Fibroblast of gingiva (primary cell): ENCODE measurements at regions not wholly inside any gene's neighbourhood (a gene's known extent, or its start where the extent isn't known, plus 50 kb on each side); places are given as distances from the start of the nearest gene placed in this dataset.

Experiments
- DNase-seq: peaks from one replicate; pipeline ENCODE4 v3.0.0-alpha.2; 2011; ENCODE audit warnings: low read depth

DNA sequence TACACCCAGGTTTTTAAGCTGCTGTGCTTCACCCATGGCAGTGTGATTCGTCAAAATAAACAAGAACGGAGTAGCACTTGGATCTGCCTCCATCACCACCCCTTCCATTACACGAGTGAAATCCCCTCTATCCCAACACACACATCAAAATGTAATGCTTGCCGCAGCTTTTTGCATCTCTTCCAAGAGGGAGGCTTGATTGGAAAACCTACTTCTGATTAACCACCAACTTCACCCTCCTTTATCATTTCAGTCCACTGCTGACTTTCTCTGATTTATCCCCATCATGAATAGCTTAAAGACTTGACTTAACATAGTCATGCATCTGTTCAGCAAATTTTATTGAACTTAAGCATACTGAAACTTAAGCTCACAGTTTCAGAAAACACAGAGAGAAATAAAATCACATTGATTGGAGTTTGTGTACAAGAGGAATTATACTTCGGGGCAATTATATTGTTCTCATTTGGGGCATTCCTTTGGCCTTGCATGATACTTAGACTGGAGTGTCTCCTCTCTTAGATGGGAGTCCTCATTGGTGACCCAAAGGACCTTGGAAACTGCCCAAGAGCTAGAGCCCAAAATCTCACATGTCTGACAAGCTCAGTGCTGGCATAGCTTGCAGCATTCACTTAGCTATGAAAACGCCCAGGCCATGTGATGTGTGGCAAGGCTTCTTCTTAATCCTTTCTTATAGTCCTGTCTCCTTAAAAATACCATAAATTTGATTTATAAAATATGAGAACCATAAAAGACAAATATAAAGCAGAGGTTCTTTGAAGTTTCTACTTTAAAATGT lies 124.3 kb upstream of the UMPS start:
- DNase-seq = no peak

GRCh38 chr3:124607163-124607562 lies 123.1 kb upstream of the UMPS start:
- DNase-seq = peak; percentile 34

- DNase-seq = no peak
Observed at GRCh38 chr3:124609402-124609801, 120.8 kb upstream of the UMPS start.

- DNase-seq = no peak
Observed at GRCh38 chr3:124610130-124610529, 120.1 kb upstream of the UMPS start.

- DNase-seq = no peak
Observed at GRCh38 chr3:124611520-124611919, 118.7 kb upstream of the UMPS start.

- DNase-seq = no peak
Observed at GRCh38 chr3:124615896-124616543, 114.2 kb upstream of the UMPS start.

- DNase-seq = no peak
Observed at GRCh38 chr3:124617177-124617576, 113.1 kb upstream of the UMPS start.

GRCh38 chr3:124619887-124620599 lies 110.2 kb upstream of the UMPS start:
- no peak for DNase-seq

DNA sequence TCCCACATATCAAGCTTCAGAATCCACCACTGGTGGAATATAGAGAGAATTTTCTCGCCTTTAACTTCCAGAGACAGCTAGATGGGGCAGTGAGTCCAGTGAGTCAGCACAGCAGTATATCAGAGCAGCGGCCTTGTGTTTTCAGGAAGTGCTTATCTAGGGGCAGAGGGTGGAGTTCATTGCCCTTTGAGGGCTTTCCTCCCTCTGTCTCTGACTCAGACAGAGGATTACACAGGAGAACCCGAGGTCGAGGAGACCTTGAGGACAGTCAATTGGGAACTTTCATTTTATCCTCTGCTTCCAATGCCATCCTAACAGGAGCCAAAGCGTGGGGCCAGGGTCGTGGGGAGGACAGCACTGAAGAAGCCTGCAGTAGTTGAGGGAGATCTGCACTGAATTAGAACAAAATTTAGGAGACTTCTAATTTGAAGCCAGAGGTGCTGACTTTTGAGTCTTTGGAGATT lies 109.6 kb upstream of the UMPS start:
- DNase-seq = no peak

DNA sequence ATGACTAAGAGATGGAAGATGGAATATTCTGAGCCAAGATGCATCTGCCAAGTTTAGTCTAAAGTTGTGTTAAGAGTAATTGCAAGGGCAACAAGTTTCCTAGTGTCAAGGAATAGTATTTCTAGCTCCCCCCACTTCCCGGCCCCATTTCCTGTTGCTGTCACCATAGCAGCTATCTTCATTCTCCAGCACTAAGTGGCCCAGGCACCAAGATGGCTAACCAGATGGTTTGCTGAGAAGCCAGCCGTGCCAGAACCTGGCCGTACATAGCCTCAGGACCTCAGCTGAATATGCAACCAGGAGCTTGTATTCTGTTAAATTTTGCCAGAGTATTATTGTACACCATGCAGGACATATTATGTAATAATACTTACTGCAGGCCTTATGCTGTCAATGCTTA lies 108.8 kb upstream of the UMPS start:
- DNase-seq = no peak

DNA sequence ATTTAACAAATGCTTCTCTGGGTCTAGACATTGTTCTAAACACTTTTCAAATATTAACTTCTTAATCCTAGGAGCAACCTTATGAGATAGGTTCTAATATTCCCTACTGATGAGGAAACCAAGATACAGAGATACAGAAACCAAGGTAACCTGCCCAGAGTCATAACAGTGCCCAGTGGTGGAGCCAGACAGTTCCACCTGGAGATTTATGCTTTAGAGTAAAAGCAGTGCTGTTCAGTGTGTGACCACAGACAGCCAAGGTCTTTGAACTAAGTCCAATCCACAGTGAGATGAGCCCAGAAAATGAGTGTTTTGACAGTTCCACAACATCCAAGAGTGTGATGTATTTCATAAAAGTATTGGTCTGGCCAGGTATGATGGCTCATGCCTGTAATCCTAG lies 105.2 kb upstream of the UMPS start:
- no peak for DNase-seq

DNA sequence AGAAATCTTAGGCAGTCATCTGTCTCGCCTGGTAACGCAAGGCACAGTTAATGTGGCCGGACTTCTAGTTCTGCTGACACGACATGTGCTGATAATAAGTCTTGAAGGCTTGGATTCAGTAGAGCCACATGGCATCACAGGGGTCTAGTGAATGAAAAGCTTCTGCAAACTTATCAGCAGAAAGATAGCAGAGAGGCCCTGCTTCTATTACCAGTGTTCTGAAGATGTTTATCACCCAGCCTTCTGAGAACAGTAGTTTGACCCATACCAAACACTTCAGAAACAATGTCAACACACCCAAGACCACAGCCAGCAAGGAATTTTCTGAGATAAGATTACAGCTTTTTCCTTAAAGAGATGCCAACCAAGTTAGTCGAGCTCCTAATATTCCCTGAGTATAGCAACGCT lies 102.7 kb upstream of the UMPS start:
- no peak for DNase-seq

- no peak for DNase-seq
Observed at GRCh38 chr3:124628863-124629262, 101.4 kb upstream of the UMPS start.

- no peak for DNase-seq
Observed at GRCh38 chr3:124629497-124629896, 100.8 kb upstream of the UMPS start.

DNA sequence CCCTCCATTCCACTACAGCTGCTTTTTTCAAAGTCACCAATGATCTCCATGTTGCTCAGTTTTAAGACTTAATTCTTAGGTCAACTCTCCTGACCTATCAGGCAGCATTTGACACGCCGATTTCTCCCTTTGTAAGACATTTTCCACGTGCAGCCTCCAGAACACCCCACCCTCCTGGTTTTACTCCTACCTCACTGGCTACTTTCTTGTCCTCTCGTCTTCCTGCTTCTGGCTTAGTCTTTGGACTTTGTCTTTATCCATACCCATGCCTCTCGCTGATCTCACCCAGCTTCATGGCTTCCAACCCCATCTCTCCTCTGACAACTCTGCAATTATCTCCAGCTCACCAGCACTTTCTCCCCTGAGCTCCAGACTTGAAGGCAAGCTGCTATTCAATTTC lies 99.3 kb upstream of the UMPS start:
- no peak for DNase-seq

- no peak for DNase-seq
Observed at GRCh38 chr3:124631727-124632126, 98.5 kb upstream of the UMPS start.

- DNase-seq = no peak
Observed at GRCh38 chr3:124632566-124633140, 97.6 kb upstream of the UMPS start.

DNA sequence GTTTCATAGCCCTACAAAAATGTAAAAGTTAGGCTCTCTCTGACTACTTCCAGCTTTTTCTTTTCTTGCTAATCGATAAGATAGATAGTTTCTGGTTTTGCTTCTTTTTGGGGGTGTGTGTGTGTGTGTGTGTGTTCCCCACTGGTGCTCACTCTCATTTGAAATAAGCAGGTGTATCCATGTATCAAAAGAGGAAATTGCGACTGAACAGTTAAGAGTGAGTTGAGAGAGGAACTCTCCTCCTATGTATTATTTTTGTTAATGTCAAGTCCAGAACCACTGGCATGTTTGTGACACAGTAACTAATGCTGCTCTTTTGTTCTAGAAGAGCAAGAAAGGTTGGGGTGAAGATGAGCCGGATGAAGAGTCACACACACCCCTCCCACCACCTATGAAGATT lies 96.7 kb upstream of the UMPS start:
- DNase-seq = no peak

DNA sequence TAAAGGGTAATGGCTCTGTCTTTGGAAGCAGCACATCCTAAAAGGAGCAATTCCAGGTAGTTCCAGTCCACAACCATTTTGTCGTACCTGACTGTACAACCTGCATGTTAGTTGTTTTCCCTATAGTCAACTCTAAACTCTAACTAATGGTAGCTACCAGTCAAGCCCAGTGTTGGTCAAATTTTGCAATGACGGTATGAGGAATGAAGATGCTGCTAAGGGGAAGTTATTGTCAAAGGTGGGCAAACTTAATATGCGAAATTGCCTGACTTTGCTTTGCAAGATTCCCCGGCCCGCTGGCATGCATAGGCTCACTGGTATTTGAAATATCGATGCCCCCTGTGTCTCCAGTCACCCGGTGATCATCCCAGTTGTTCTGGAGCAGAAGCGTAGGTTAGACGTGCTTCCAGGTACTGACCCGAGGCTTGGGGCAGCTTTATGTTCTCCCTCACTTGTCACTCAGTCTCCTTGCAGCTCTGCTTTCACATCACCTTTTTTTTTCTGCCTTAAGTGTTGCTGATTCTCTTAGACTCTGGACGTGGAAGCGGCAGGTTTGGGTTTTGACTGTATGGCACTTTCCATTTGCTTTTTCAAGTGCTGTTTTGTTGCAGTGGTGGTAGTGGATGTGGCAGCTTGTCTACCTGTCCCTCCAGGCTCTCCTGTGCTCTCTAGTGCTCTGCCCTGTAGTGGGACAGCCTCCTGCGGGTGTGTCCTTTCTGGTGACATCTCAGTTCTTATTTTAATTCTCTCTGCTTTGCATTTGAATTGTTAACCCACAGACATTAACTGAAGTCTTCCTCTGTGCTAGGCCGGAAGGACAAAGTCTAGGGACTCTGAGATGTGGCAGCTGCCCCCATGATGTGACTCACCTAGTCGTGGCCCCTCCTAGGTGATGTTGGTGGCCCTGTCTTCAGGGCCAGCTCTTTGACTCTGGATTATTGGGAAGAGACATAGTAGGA lies 95.8 kb upstream of the UMPS start:
- DNase-seq = no peak

DNA sequence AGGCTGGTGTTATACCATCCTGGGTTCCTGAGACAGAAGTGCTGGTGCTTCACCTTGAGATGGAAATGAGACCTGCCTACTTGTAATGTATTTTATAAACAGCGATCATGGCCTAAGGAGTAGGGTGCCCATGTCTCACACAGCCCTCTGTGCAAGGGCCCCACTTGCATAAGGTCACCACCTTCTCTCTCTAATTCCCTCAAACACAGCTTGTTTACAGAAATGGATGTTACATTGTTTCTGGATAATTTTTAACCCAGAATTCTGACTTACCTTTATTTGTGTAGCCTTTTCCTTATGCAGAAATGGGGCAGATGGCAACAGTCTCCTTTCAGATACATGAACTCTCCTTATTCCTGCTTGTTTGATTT lies 95.1 kb upstream of the UMPS start:
- DNase-seq = no peak

DNA sequence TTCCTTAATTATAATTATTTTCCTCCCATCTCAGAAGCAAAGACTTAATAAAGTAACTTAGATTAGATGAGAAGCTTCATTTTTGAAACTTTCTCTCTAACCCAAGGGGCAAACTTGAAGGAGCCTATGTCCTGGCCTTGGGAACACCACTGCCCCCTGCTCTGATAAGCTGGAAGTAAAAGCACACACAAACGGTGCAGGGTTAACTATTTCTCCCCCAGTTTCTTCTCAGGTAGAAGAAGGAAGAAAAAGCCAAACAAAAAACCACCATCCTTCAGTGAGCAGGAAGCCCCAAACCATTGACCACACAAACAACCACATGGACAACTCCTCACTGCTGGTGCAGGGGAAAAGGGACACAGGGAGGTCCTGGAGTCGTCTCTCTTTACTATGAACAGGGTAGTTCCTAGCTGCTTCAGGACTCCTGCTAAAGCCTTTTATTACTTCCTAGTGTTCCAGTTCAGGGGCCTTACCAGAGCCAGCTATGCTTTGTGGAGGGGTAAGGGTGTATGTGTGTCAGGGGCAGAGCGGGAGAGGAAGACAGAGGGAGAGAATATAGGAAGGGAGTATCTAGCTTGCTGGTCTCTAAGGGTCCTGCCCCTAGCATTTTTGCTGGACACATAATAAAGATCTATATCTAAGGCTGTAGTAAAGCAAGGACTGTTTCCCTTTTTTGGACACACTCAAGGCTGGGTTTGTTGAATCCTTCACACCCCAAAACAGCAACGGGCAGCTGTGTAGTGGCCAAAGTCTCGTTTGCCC lies 94.0 kb upstream of the UMPS start:
- no peak for DNase-seq
